ENCODE measurements at regions not wholly inside any gene's neighbourhood (a gene's known extent, or its start where the extent isn't known, plus 50 kb on each side); places are given as distances from the start of the nearest gene placed in this dataset.

DNA sequence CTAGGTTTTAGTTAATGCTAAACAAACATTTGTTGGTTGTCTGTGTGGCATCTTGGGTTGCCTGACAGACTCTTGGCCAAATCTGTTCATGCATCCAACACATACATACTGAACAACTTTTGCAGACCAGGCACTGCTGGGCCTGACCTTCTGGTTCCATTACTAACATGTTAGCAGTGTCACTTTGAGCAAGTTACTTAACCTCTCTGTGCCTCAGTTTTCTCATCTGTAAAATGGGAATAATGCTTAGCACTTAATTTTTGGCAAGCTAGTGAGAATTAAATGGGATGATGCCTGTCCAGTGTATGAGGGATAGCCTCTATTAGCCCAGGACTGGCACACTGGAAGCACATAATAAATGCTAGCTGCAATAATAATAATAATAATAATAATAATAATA is 169.9 kb downstream of the DHX35 start:
- TF ChIP-seq EZH2 (IDR thresholded peaks at IDR 0.05; ENCODE audit: insufficient read depth, poor library complexity, severe bottlenecking) (no peak), EZH2phosphoT487 (IDR thresholded peaks at IDR 0.05; ENCODE audit: insufficient read depth, low read depth) (no peak)
